PC-3 (cell line): ENCODE measurements at regions not wholly inside any gene's neighbourhood (a gene's known extent, or its start where the extent isn't known, plus 50 kb on each side); places are given as distances from the start of the nearest gene placed in this dataset.

ENCODE experiments used
- ATAC-seq: fragments of 200-7000 bp; cut with Tn5 transposase; 2 replicates; pipeline ENCODE4 v1.9.1; 2020; ENCODE audit warnings: mild to moderate bottlenecking, moderate library complexity
- BruUV-seq: library from RNA; stranded (reverse); fragments of 400-500 nt; replicated peaks from 2 replicates; lab custom pipeline; 2021; lab: Mats Ljungman, UMichigan
- CTCF ChIA-PET: fragments of 300-600 bp; sonication (Branson Sonifier 250); formaldehyde crosslinking; loops from one replicate; lab custom pipeline; 2022; ENCODE audit warnings: antibody characterized with exemption; lab: Charles Lee
- POLR2A ChIA-PET: fragments of 300-600 bp; sonication (Branson Sonifier 250); formaldehyde crosslinking; loops from one replicate; lab custom pipeline; 2022; ENCODE audit warnings: antibody characterized with exemption; ENCODE audit not compliant: unreplicated experiment; lab: Charles Lee
- DNase-seq: peaks from one replicate; pipeline ENCODE4 v3.0.0-alpha.2; 2015
- H2AFZ ChIP-seq: fragments of 300-600 bp; sonication (generic); 2 replicates; pipeline ENCODE4 v1.6.0; 2016; ENCODE audit warnings: antibody characterized with exemption, low read length
- H3F3A ChIP-seq: fragments of 300-600 bp; sonication (generic); one replicate; pipeline ENCODE4 v1.6.0; 2017; ENCODE audit warnings: antibody characterized with exemption, low read length, control low read depth, mild to moderate bottlenecking; ENCODE audit not compliant: unreplicated experiment
- H3K27ac ChIP-seq: fragments of 300-600 bp; sonication (generic); 2 replicates; pipeline ENCODE4 v1.5.1; 2016; ENCODE audit warnings: mild to moderate bottlenecking, low read length
- H3K27me3 ChIP-seq: fragments of 300-600 bp; sonication (generic); 2 replicates; pipeline ENCODE4 v1.6.1; 2016; ENCODE audit warnings: low read length, mixed read lengths
- H3K36me3 ChIP-seq: fragments of 300-600 bp; sonication (generic); 2 replicates; pipeline ENCODE4 v1.6.1; 2016; ENCODE audit warnings: low read depth, mixed run types, low read length, mixed read lengths
- H3K4me1 ChIP-seq: fragments of 300-600 bp; sonication (generic); 2 replicates; pipeline ENCODE4 v1.5.1; 2016; ENCODE audit warnings: low read length; ENCODE audit not compliant: insufficient read depth
- H3K4me2 ChIP-seq: fragments of 300-600 bp; sonication (generic); 2 replicates; pipeline ENCODE4 v1.6.0; 2016; ENCODE audit warnings: low read length
- H3K4me3 ChIP-seq: fragments of 300-600 bp; sonication (generic); 2 replicates; pipeline ENCODE4 v1.5.1; 2016; ENCODE audit warnings: mild to moderate bottlenecking, low read length, mixed read lengths
- H3K79me2 ChIP-seq: fragments of 300-600 bp; sonication (generic); 2 replicates; pipeline ENCODE4 v1.6.1; 2017; ENCODE audit warnings: low read length, mixed read lengths
- H3K9ac ChIP-seq: fragments of 300-600 bp; sonication (generic); 2 replicates; pipeline ENCODE4 v1.6.0; 2016; ENCODE audit warnings: mild to moderate bottlenecking, low read length
- H3K9me2 ChIP-seq: fragments of 300-600 bp; sonication (generic); replicated peaks from 2 replicates; pipeline ENCODE4 v1.6.1; 2016; ENCODE audit warnings: mixed run types, low read length, mixed read lengths
- H3K9me3 ChIP-seq: fragments of 300-600 bp; sonication (generic); 2 replicates; pipeline ENCODE4 v1.6.1; 2016; ENCODE audit warnings: low read length, mixed read lengths
- H4K20me1 ChIP-seq: fragments of 300-600 bp; sonication (generic); 2 replicates; pipeline ENCODE4 v1.6.1; 2016; ENCODE audit warnings: low read length, mixed read lengths
- CTCF ChIP-seq: fragments of 300-600 bp; sonication (generic); conservative IDR thresholded peaks from 2 replicates; pipeline ENCODE4 v1.5.1; 2017; ENCODE audit warnings: antibody characterized with exemption, low read depth, mild to moderate bottlenecking, low read length
- EZH2 ChIP-seq: fragments of 300-600 bp; sonication (generic); IDR thresholded peaks from one replicate; pipeline ENCODE4 v1.6.1; 2017; ENCODE audit warnings: antibody characterized with exemption, mild to moderate bottlenecking, low read length; ENCODE audit not compliant: unreplicated experiment
- EZH2phosphoT487 ChIP-seq: fragments of 300-600 bp; sonication (generic); IDR thresholded peaks from 2 replicates; pipeline ENCODE4 v1.6.1; 2018; ENCODE audit warnings: mild to moderate bottlenecking, antibody characterized with exemption, low read length, borderline replicate concordance
- intact Hi-C: fragments of 100-400 bp; cut with micrococcal nuclease; formaldehyde crosslinking; loops from 2 replicates; pipeline ENCODE4 v1.9.0; 2023

GRCh38 chr15:88403351-88403791, 63.8 kb downstream of the MRPL46 start:
- H3K27me3 ChIP-seq, result peaks cover 37% of the 10 kb centered on the region
- no peaks in the 10 kb centered on the region for H3K9me3 ChIP-seq
- no peaks in the 10 kb centered on the region for H3F3A ChIP-seq
- intact Hi-C loops, result no loop called here
- H3K79me2 ChIP-seq, result no peaks in the 10 kb centered on the region
- H3K4me2 ChIP-seq, result no peak overlapping the region
- no peak overlapping the region for H2AFZ ChIP-seq
- ChIA-PET CTCF (no interaction called here), POLR2A (no interaction called here)
- H4K20me1 ChIP-seq, result no peaks in the 10 kb centered on the region
- TF ChIP-seq EZH2phosphoT487, result no peak
- TF ChIP-seq CTCF, result no peak
- no peak for TF ChIP-seq EZH2
- DNase-seq (no peak), ATAC-seq (no peak)
- no peak overlapping the region for H3K4me3 ChIP-seq
- H3K9ac ChIP-seq, result no peak overlapping the region
- H3K9me2 ChIP-seq, result no peaks in the 10 kb centered on the region
- no TSS peak for BruUV-seq
- no peak overlapping the region for H3K27ac ChIP-seq
- no peaks in the 10 kb centered on the region for H3K4me1 ChIP-seq
- no peaks in the 10 kb centered on the region for H3K36me3 ChIP-seq

DNA sequence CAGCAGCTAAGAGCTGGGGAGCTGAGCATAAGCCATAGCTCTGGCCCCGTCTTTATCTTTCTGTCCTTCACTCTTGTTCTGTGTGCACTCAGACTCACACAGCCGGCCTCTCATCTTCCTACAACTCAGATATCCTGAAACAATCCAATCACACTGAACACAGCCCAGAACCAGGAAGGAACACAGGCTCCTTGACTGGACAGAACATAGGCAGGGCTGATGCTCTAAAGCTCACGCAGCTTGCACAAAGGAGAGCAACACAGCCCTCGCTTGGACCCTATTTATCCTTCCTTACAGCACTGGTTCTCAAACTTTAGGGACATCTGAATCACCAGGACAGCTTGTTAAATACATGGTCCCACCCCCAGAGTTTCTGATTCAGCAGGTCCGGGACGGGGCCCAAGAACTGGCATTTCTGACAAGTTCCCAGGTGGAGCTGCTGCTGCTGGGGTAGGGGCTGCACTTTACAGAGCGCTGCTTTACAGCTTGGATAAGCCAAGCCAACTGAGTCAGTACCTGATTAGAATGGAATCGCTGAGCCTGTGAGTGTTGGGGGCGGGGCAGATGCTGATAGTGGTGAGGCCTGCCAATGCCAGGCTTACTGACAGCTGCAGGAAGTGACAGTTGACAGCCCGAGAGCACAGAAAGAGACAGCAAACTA, 65.1 kb downstream of the MRPL46 start:
- Histone ChIP-seq H3K27me3 (peaks cover 37% of the 10 kb centered on the region), H3K9me3 (no peaks in the 10 kb centered on the region), H3K4me2 (no peak overlapping the region), H3K4me1 (no peaks in the 10 kb centered on the region), H3K4me3 (no peak overlapping the region), H4K20me1 (no peaks in the 10 kb centered on the region), H3K27ac (no peak overlapping the region), H3K9me2 (no peaks in the 10 kb centered on the region), H2AFZ (no peak overlapping the region), H3K9ac (no peak overlapping the region), H3K79me2 (no peaks in the 10 kb centered on the region), H3F3A (no peaks in the 10 kb centered on the region), H3K36me3 (no peaks in the 10 kb centered on the region)
- POLR2A ChIA-PET, result no interaction called here
- no peak for TF ChIP-seq CTCF
- TF ChIP-seq EZH2, result no peak
- no peak for TF ChIP-seq EZH2phosphoT487
- DNase-seq, result no peak
- no peak for ATAC-seq
- no TSS peak for BruUV-seq
- CTCF ChIA-PET, result no interaction called here
- intact Hi-C loops, result no loop called here

- Histone ChIP-seq H3K9me3 (no peaks in the 10 kb centered on the region), H2AFZ (no peak overlapping the region), H3F3A (no peaks in the 10 kb centered on the region), H3K9ac (no peak overlapping the region), H3K4me3 (no peak overlapping the region), H3K36me3 (no peaks in the 10 kb centered on the region), H3K27me3 (peaks cover 37% of the 10 kb centered on the region), H3K4me2 (no peak overlapping the region), H3K4me1 (no peaks in the 10 kb centered on the region), H3K79me2 (no peaks in the 10 kb centered on the region), H3K9me2 (no peaks in the 10 kb centered on the region), H3K27ac (no peak overlapping the region), H4K20me1 (no peaks in the 10 kb centered on the region)
- TF ChIP-seq EZH2phosphoT487, result no peak
- TF ChIP-seq CTCF, result no peak
- no peak for TF ChIP-seq EZH2
- BruUV-seq, result no TSS peak
- DNase-seq (no peak), ATAC-seq (no peak)
- CTCF ChIA-PET, result no interaction called here
- POLR2A ChIA-PET, result no interaction called here
- intact Hi-C loops, result no loop called here
Measured at GRCh38 chr15:88401251-88401995, 65.8 kb downstream of the MRPL46 start.
